GM20431 (cell line): ENCODE measurements at regions not wholly inside any gene's neighbourhood (a gene's known extent, or its start where the extent isn't known, plus 50 kb on each side); places are given as distances from the start of the nearest gene placed in this dataset.
"Not testable (repeated sequence)": the region's sequence is repeated elsewhere in the genome, so short reads cannot be mapped to it uniquely, and the experiment has no call there.

Source experiments
- in situ Hi-C: fragments of 300-500 bp; cut with MseI, MboI; formaldehyde crosslinking; loops from one replicate; pipeline ENCODE4 v1.15.0; 2020; ENCODE audit warnings: low sequenced_read_pairs; ENCODE audit not compliant: unreplicated experiment

GRCh38 chr9:621201-621855, 220.2 kb upstream of the DMRT1 start:
- in situ Hi-C loops = loop anchor here (25.0 kb wide), 1 partner anchor 391 kb away; no protein-coding TSS in a partner anchor

- in situ Hi-C loops = loop anchor here (25.0 kb wide), 1 partner anchor 387 kb away; no protein-coding TSS in a partner anchor
These were observed 216.5 kb upstream of the DMRT1 start for GRCh38 chr9:624935-625500.

DNA sequence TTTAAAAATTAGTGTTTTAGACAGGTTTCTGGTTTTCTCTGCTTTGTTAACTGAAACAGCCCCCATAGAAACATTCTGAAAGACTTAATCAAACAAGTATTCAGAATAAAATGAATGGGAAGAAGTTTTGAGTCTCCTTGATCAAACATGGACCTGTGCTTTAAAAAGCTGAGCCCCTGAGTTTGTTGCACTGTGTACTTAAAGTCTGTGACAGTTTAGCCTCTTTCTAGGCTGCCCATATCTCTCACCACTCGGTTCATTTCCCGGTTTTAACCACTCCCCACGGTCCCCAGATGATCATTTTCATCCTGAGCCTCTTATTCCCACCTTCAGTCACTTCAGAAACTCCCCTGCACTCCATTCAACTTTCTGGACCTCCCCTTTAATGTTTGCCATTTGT, 215.9 kb upstream of the DMRT1 start:
- in situ Hi-C loops = no loop called here

- in situ Hi-C loops = not testable (repeated sequence)
These were observed 215.4 kb upstream of the DMRT1 start for GRCh38 chr9:626114-626513.

DNA sequence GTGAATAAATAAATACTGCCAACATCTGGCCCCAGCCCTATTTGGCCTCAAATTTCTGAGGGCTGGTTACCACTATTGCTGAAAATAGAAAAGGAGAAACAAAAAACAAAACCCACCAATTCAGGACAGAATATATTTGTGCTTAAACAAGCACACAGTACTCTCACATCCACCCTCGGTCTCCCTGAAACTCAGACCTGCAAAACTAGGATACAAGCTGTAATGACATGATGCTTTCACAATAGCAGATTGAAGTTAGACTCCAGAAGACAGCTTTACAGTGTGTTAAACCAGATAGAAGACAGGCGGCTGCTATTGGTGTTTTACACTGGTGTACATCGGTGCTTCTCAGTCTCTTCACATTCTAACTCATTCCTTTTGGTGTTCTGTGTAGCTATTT, 214.9 kb upstream of the DMRT1 start:
- in situ Hi-C loops = no loop called here

DNA sequence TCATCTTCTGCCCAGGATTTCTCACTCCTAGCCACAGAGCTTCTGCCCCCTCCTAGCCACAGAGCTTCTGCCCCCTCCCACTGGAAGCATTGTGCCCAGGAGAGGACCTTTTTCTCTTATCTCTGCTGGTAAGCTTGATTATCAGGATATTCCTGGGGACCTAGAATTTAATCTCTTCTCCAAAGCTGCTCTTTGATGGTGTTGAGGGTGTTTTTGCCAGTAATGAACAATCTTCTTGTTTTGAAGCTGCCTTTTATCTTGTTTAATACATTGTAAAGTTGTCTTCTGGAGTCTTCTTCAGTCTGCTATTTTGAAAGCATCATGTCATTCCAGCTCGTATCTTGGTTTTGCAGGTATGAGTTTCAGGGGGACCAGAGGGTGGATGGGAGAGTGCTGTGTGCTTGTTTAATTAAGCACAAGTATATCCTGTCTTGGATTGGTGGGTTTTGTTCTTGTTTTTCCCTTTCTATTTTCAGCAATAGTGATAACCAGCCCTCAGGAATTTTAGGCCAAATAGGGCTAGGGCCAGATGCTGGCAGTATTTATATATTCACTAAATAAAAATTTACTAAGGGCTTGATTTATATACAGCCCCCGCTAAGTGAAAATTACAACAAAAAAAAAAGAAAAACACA, 214.0 kb upstream of the DMRT1 start:
- in situ Hi-C loops = no loop called here

GRCh38 chr9:629146-629545, 212.4 kb upstream of the DMRT1 start:
- in situ Hi-C loops = no loop called here

DNA sequence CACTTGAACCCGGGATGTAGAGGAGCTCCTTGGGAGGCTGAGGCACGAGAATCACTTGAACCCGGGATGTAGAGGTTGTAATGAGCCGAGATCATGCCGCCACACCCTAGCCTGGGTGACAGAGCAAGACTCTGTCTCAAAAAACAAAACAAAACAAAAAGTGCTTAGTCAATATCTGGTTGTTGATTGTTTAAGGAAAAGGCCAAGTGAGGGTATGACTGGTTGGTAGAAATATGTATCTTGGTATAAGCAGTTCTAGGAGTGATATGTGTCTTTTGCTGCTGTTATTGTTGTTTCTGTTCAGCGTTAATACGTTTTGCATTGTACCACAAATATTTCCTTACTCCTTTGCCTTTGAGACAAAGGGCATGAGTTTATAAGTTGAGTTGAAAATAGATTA, 210.7 kb upstream of the DMRT1 start:
- in situ Hi-C loops = no loop called here

DNA sequence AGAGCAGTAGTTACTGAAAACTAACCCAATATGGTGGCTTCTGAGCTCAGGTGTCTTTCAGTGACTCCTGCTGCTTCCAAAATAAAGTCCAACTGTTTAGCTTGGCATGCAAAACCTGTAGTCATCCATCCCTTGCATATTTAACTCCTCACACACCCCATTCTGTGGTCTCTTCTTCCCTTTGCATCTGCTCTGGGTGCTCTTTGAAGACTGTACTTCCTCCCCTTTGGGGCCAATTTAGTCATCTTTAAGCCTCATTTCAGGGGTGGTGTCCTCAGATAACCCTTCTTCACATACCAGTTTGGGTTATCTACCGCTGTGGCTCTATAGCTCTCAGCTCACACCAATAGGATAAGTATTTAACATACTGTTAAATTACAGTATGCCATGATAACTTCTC, 209.9 kb upstream of the DMRT1 start:
- in situ Hi-C loops = no loop called here

GRCh38 chr9:633461-633860, 208.0 kb upstream of the DMRT1 start:
- in situ Hi-C loops = no loop called here

GRCh38 chr9:636931-637591, 204.4 kb upstream of the DMRT1 start:
- in situ Hi-C loops = no loop called here

GRCh38 chr9:638152-638551, 203.3 kb upstream of the DMRT1 start:
- in situ Hi-C loops = no loop called here

- in situ Hi-C loops = no loop called here
These were observed 199.5 kb upstream of the DMRT1 start for GRCh38 chr9:642014-642413.

- in situ Hi-C loops = no loop called here
These were observed 197.5 kb upstream of the DMRT1 start for GRCh38 chr9:643966-644365.

- in situ Hi-C loops = no loop called here
These were observed 194.0 kb upstream of the DMRT1 start for GRCh38 chr9:647522-647921.

- in situ Hi-C loops = no loop called here
These were observed 192.1 kb upstream of the DMRT1 start for GRCh38 chr9:649128-650074.

- in situ Hi-C loops = no loop called here
These were observed 191.1 kb upstream of the DMRT1 start for GRCh38 chr9:650362-650761.

DNA sequence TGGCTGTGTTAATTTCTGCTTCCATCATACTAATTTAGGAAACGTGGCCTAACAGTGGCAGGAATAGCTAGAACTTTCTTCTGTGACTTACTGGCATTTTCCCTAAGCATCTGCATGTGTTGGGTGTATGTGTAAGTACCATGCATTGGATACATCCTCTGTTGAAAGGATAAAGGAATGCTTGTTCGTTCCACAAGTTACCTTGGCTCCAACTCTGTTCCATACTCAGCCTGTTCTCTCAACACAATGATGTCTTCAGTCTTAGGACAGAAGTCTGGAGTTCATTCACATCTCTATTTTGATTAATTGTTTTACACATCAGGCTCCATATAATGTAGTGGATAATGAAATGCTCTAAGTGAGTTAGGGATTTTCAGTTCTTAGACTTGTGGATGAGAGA, 190.1 kb upstream of the DMRT1 start:
- in situ Hi-C loops = no loop called here

GRCh38 chr9:652914-653313, 188.6 kb upstream of the DMRT1 start:
- in situ Hi-C loops = no loop called here

GRCh38 chr9:653421-653820, 188.1 kb upstream of the DMRT1 start:
- in situ Hi-C loops = no loop called here
